Stimulated activated CD4-positive, alpha-beta T cell treated with anti-CD3 and anti-CD28 coated beads, Interleukin-1b, Interleukin-23, amount 100 ng/mL, for 1 hour (primary cell): ENCODE measurements at regions not wholly inside any gene's neighbourhood (a gene's known extent, or its start where the extent isn't known, plus 50 kb on each side); places are given as distances from the start of the nearest gene placed in this dataset.
"Not testable (repeated sequence)": the region's sequence is repeated elsewhere in the genome, so short reads cannot be mapped to it uniquely, and the experiment has no call there.

Source experiments
- DNase-seq, 2 donors: peaks; one replicate each; pipeline ENCODE4 v3.0.0-alpha.2; 2020; ENCODE audit warnings: low read depth in 2 of 2

GRCh38 chr14:34098045-34098984 is 147.4 kb upstream of the EGLN3 start:
- no peak for DNase-seq

- DNase-seq: no peak
Observed at GRCh38 chr14:34097644-34098043, 146.8 kb upstream of the EGLN3 start.

- no peak for DNase-seq
Observed at GRCh38 chr14:34094384-34094783, 143.5 kb upstream of the EGLN3 start.

GRCh38 chr14:34093883-34094282 is 143.0 kb upstream of the EGLN3 start:
- no peak for DNase-seq

GRCh38 chr14:34090451-34090850 is 139.6 kb upstream of the EGLN3 start:
- DNase-seq: no peak

- DNase-seq: no peak
Observed at GRCh38 chr14:34088914-34089313, 138.0 kb upstream of the EGLN3 start.

GRCh38 chr14:34087571-34087970 is 136.7 kb upstream of the EGLN3 start:
- DNase-seq: no peak

- no peak for DNase-seq
Observed at GRCh38 chr14:34086223-34086757, 135.4 kb upstream of the EGLN3 start.

GRCh38 chr14:34085695-34086094 is 134.8 kb upstream of the EGLN3 start:
- DNase-seq: no peak

GRCh38 chr14:34081576-34082136 is 130.8 kb upstream of the EGLN3 start:
- no peak for DNase-seq

GRCh38 chr14:34081101-34081575 is 130.3 kb upstream of the EGLN3 start:
- DNase-seq: no peak

- DNase-seq: not testable (repeated sequence)
Observed at GRCh38 chr14:34079643-34080042, 128.8 kb upstream of the EGLN3 start.

- DNase-seq: no peak
Observed at GRCh38 chr14:34078117-34078743, 127.4 kb upstream of the EGLN3 start.

- no peak for DNase-seq
Observed at GRCh38 chr14:34075826-34076225, 125.0 kb upstream of the EGLN3 start.

- no peak for DNase-seq
Observed at GRCh38 chr14:34075042-34075744, 124.3 kb upstream of the EGLN3 start.

GRCh38 chr14:34072921-34073320 is 122.0 kb upstream of the EGLN3 start:
- DNase-seq: no peak

GRCh38 chr14:34072401-34072800 is 121.5 kb upstream of the EGLN3 start:
- DNase-seq: no peak

GRCh38 chr14:34070917-34071407 is 120.1 kb upstream of the EGLN3 start:
- no peak for DNase-seq

GRCh38 chr14:34069854-34070582 is 119.1 kb upstream of the EGLN3 start:
- no peak for DNase-seq

GRCh38 chr14:34067587-34067986 is 116.7 kb upstream of the EGLN3 start:
- no peak for DNase-seq
